Natural killer cell (primary cell): ENCODE measurements at regions not wholly inside any gene's neighbourhood (a gene's known extent, or its start where the extent isn't known, plus 50 kb on each side); places are given as distances from the start of the nearest gene placed in this dataset.

Experiments
- ATAC-seq, 3 donors: fragments of 150-1000 bp in 2 of 3; fragments of 200-7000 bp in 1 of 3; cut with Tn5 transposase; 1 replicate in 1 of 3; 2 replicates in 2 of 3; pipeline ENCODE4 v1.10.0; 2021; ENCODE audit warnings: mild to moderate bottlenecking in 2 of 3, moderate library complexity in 2 of 3
- DNase-seq, 2 donors: peaks; one replicate each; pipeline versions ENCODE4 v3.0.0 to v3.0.0-alpha.2; 2013 to 2021; ENCODE audit warnings: mixed read lengths in 1 of 2
- H3K27ac ChIP-seq: one replicate; pipeline ENCODE4 v1.5.1; 2013; ENCODE audit warnings: mild to moderate bottlenecking, low read length
- H3K27me3 ChIP-seq: one replicate; pipeline ENCODE4 v1.6.1; 2013; ENCODE audit warnings: low read length; ENCODE audit not compliant: control insufficient read depth, insufficient read depth
- H3K36me3 ChIP-seq: one replicate; pipeline ENCODE4 v1.6.1; 2013; ENCODE audit warnings: low read length; ENCODE audit not compliant: control insufficient read depth, insufficient read depth
- H3K4me1 ChIP-seq: one replicate; pipeline ENCODE4 v1.6.1; 2013; ENCODE audit warnings: low read length; ENCODE audit not compliant: control insufficient read depth, insufficient read depth
- H3K4me3 ChIP-seq: one replicate; pipeline ENCODE4 v1.5.1; 2013; ENCODE audit warnings: low read length
- H3K9me3 ChIP-seq: one replicate; pipeline ENCODE4 v1.6.1; 2013; ENCODE audit warnings: low read length; ENCODE audit not compliant: control insufficient read depth, insufficient read depth
- H3K27ac Mint-ChIP-seq, 2 donors: one replicate each; pipeline ENCODE4 v1.8.0; 2022; ENCODE audit warnings: mild to moderate bottlenecking in 2 of 2, mixed read lengths in 2 of 2, moderate library complexity in 1 of 2
- H3K27me3 Mint-ChIP-seq, 2 donors: one replicate each; pipeline ENCODE4 v1.8.0; 2022; ENCODE audit warnings: low read depth in 2 of 2, mixed read lengths in 2 of 2
- H3K36me3 Mint-ChIP-seq: one replicate; pipeline ENCODE4 v1.8.0; 2022; ENCODE audit warnings: mixed read lengths
- H3K4me1 Mint-ChIP-seq, 2 donors: one replicate each; pipeline ENCODE4 v1.8.0; 2022; ENCODE audit warnings: mixed read lengths in 2 of 2
- H3K4me3 Mint-ChIP-seq: one replicate; pipeline ENCODE4 v1.8.0; 2022; ENCODE audit warnings: mild to moderate bottlenecking, moderate library complexity, mixed read lengths
- H3K9me3 Mint-ChIP-seq, 2 donors: one replicate each; pipeline ENCODE4 v1.8.0; 2022; ENCODE audit warnings: mixed read lengths in 2 of 2
- WGBS: methylation state at CpG from one replicate; pipeline ENCODE4 v1.1.7; 2013; ENCODE audit warnings: missing lambda C conversion rate; ENCODE audit not compliant: insufficient coverage; 5-methylcytosine and 5-hydroxymethylcytosine counted together
- intact Hi-C: fragments of 100-400 bp; cut with micrococcal nuclease; formaldehyde crosslinking; loops from one replicate; pipeline ENCODE4 v1.14.2; 2022
- TF ChIP-seq, protein P1 (sequence below): fragments of 200-600 bp; IDR thresholded peaks from one replicate; pipeline ENCODE4 v1.8.0; 2022; ENCODE audit warnings: antibody characterized with exemption

DNA sequence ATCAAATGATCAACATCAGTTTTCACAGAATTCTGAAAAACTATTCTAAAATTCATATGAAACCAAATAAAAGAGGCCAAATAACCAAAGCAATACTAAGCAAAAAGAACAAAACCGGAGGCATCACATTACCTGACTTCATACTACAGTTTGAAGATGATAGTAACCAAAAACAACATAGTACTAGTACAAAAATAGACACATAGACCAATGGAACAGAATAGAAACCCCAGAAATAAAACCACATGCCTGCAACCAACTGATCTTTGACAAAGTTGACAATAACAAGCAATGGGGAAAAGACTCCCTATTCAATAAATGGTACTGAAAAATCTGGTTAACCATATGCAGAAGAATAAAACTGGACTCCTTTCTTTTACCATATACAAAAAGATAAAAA is 75.7 kb upstream of the FXR1 start:
- DNase-seq: no peak
- Mint-ChIP-seq H3K36me3 (no peaks in the 10 kb centered on the region), H3K9me3 (peaks cover 2 to 5% of the 10 kb centered on the region in 2 donors), H3K4me3 (no peak overlapping the region), H3K27me3 (no peaks in the 10 kb centered on the region), H3K27ac (no peak overlapping the region), H3K4me1 (no peaks in the 10 kb centered on the region)
- H3K27ac ChIP-seq: no peak overlapping the region
- H3K27me3 ChIP-seq: no peaks in the 10 kb centered on the region
- intact Hi-C loops: no loop called here
- no peak for ATAC-seq
- TF ChIP-seq, protein P1, sequence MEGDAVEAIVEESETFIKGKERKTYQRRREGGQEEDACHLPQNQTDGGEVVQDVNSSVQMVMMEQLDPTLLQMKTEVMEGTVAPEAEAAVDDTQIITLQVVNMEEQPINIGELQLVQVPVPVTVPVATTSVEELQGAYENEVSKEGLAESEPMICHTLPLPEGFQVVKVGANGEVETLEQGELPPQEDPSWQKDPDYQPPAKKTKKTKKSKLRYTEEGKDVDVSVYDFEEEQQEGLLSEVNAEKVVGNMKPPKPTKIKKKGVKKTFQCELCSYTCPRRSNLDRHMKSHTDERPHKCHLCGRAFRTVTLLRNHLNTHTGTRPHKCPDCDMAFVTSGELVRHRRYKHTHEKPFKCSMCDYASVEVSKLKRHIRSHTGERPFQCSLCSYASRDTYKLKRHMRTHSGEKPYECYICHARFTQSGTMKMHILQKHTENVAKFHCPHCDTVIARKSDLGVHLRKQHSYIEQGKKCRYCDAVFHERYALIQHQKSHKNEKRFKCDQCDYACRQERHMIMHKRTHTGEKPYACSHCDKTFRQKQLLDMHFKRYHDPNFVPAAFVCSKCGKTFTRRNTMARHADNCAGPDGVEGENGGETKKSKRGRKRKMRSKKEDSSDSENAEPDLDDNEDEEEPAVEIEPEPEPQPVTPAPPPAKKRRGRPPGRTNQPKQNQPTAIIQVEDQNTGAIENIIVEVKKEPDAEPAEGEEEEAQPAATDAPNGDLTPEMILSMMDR: no peak
- WGBS: 93% methylated on average over 1 of the region's 1 CpG
- no peaks in the 10 kb centered on the region for H3K9me3 ChIP-seq
- H3K4me3 ChIP-seq: no peak overlapping the region
- H3K36me3 ChIP-seq: no peaks in the 10 kb centered on the region
- no peaks in the 10 kb centered on the region for H3K4me1 ChIP-seq

DNA sequence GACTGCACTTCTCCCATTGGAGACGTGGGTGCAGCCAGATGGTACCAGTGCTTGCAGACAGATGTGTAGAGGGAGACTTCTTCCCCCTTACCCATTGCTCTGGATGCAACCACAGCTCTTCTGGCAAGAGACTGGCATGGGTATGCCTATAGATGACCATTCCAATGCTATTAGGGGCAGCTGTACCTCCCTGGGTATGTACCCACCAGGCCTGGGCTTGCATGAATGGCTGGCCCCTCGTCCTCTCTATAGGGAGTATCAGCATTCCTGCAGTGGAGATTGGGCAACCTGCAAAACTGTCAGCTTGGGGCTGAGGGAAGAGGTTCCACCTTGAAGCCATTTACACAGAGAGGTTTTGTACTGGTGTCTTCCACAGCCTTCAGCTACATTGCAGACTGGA is 57.6 kb upstream of the FXR1 start:
- H3K27me3 Mint-ChIP-seq: peaks cover 0 to 3% of the 10 kb centered on the region in 2 donors
- H3K4me3 ChIP-seq: no peak overlapping the region
- intact Hi-C loops: no loop called here
- no peaks in the 10 kb centered on the region for H3K4me1 Mint-ChIP-seq
- peaks cover 2 to 6% of the 10 kb centered on the region in 2 donors for H3K9me3 Mint-ChIP-seq
- no peaks in the 10 kb centered on the region for H3K36me3 ChIP-seq
- DNase-seq: no peak
- no peak overlapping the region for H3K27ac Mint-ChIP-seq
- no peak overlapping the region for H3K4me3 Mint-ChIP-seq
- TF ChIP-seq, protein P1: no peak
- no peaks in the 10 kb centered on the region for H3K9me3 ChIP-seq
- no peak overlapping the region for H3K27ac ChIP-seq
- no peaks in the 10 kb centered on the region for H3K4me1 ChIP-seq
- ATAC-seq: no peak
- no peaks in the 10 kb centered on the region for H3K27me3 ChIP-seq
- WGBS: 52% methylated on average over 2 of the region's 2 CpGs
- H3K36me3 Mint-ChIP-seq: no peaks in the 10 kb centered on the region

DNA sequence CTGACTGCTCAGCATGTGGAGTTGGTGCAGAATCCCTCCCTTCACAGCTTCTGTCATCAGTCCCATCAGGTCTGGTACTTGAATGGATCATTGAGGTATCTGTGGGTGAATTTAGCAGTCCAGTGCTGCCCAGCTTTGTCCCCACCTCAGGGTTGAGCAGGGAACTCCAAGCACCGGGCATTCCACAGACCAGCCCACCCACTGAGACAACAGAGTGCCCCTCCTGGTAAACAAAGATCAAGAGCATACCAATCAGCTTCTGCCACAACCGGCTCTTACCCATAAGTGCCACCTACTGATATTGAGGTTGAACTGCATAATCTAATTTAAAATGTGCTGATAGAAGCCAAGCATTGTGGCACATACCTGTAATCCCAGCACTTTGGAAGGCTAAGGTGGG is 57.1 kb upstream of the FXR1 start:
- no peaks in the 10 kb centered on the region for H3K27me3 ChIP-seq
- Mint-ChIP-seq H3K4me3 (no peak overlapping the region), H3K27ac (no peak overlapping the region), H3K4me1 (no peaks in the 10 kb centered on the region), H3K27me3 (peaks cover 0 to 3% of the 10 kb centered on the region in 2 donors), H3K9me3 (peaks cover 2 to 6% of the 10 kb centered on the region in 2 donors), H3K36me3 (no peaks in the 10 kb centered on the region)
- no peaks in the 10 kb centered on the region for H3K4me1 ChIP-seq
- no peak overlapping the region for H3K4me3 ChIP-seq
- no peaks in the 10 kb centered on the region for H3K36me3 ChIP-seq
- DNase-seq (no peak), ATAC-seq (no peak)
- no peak overlapping the region for H3K27ac ChIP-seq
- H3K9me3 ChIP-seq: no peaks in the 10 kb centered on the region
- intact Hi-C loops: no loop called here
- 8% methylated on average over 2 of the region's 2 CpGs for WGBS
- TF ChIP-seq, protein P1: no peak

DNA sequence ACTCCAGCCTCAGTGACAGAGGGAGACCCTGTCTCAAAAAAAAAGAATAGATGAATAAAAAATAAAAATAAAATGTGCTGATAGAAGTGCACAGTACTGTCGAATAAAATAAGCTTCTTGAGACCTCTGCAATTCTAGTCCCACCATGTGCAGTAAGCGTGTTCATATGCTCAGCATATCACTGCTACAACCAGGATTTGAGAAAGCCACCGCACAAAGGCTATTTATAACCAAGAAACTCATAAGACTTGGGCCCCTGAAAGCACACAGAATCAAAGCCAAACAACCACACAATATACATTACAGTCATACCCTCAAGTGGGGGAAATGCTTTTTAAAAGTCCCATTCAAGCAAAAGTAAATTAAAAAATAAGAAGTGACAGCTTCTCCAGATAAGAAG is 56.5 kb upstream of the FXR1 start:
- Mint-ChIP-seq H3K27me3 (peaks cover 0 to 6% of the 10 kb centered on the region in 2 donors), H3K9me3 (peaks cover 2 to 9% of the 10 kb centered on the region in 2 donors), H3K4me3 (no peak overlapping the region), H3K4me1 (no peaks in the 10 kb centered on the region), H3K27ac (no peak overlapping the region), H3K36me3 (no peaks in the 10 kb centered on the region)
- ATAC-seq (no peak), DNase-seq (no peak)
- H3K36me3 ChIP-seq: no peaks in the 10 kb centered on the region
- H3K27ac ChIP-seq: no peak overlapping the region
- TF ChIP-seq, protein P1: no peak
- H3K4me1 ChIP-seq: no peaks in the 10 kb centered on the region
- no peaks in the 10 kb centered on the region for H3K9me3 ChIP-seq
- H3K4me3 ChIP-seq: no peak overlapping the region
- 91% methylated on average over 3 of the region's 3 CpGs for WGBS
- H3K27me3 ChIP-seq: no peaks in the 10 kb centered on the region
- intact Hi-C loops: no loop called here
